Ascending aorta (tissue), 2 donors: ENCODE measurements at regions not wholly inside any gene's neighbourhood (a gene's known extent, or its start where the extent isn't known, plus 50 kb on each side); places are given as distances from the start of the nearest gene placed in this dataset.
"Not testable (repeated sequence)": the region's sequence is repeated elsewhere in the genome, so short reads cannot be mapped to it uniquely, and the experiment has no call there.

Experiments
- DNase-seq, 2 donors: peaks; one replicate each; pipeline ENCODE4 v3.0.0-alpha.2; 2019; ENCODE audit warnings: low spot score in 2 of 2
- H3K27ac ChIP-seq, 2 donors: fragments of 200-600 bp; sonication (generic); one replicate each; pipeline ENCODE4 v1.5.1; 2016 to 2017; ENCODE audit warnings: mild to moderate bottlenecking in 1 of 2
- H3K27me3 ChIP-seq: fragments of 200-600 bp; sonication (generic); one replicate; pipeline ENCODE4 v1.5.1; 2017
- H3K36me3 ChIP-seq, 2 donors: fragments of 200-600 bp; sonication (generic); one replicate each; pipeline ENCODE4 v1.5.1; 2016
- H3K4me1 ChIP-seq, 2 donors: fragments of 200-600 bp; sonication (generic); one replicate each; pipeline ENCODE4 v1.5.1; 2016 to 2017; ENCODE audit warnings: mild to moderate bottlenecking in 1 of 2
- H3K4me3 ChIP-seq, 2 donors: fragments of 200-600 bp; sonication (generic); one replicate each; pipeline ENCODE4 v1.5.1; 2016 to 2017; ENCODE audit warnings: mild to moderate bottlenecking in 1 of 2
- H3K9me3 ChIP-seq, 2 donors: fragments of 200-600 bp; sonication (generic); one replicate each; pipeline ENCODE4 v1.5.1; 2016
- CTCF ChIP-seq, 3 experiments: fragments of 200-600 bp in 2 of 3; fragments of 450-650 bp in 1 of 3; sonication (generic) in 2 of 3; IDR thresholded peaks; one replicate each; pipeline ENCODE4 v1.5.1; 2016 to 2019; ENCODE audit warnings: antibody characterized with exemption in 3 of 3, mild to moderate bottlenecking in 1 of 3, moderate library complexity in 1 of 3
- intact Hi-C: fragments of 100-400 bp; cut with DNase I; formaldehyde crosslinking; loops from one replicate; pipeline ENCODE4 v1.15.1; 2023

- DNase-seq: no peak
- Histone ChIP-seq H3K4me3 (no peak overlapping the region), H3K36me3 (no peaks in the 10 kb centered on the region), H3K9me3 (no peaks in the 10 kb centered on the region), H3K27me3 (no peaks in the 10 kb centered on the region), H3K27ac (no peak overlapping the region), H3K4me1 (no peaks in the 10 kb centered on the region)
- TF ChIP-seq CTCF (IDR thresholded peaks at IDR 0.05): no peak
- intact Hi-C loops: no loop called here
These were observed 713.8 kb upstream of the PABPC4L start for GRCh38 chr4:134915355-134915754.

GRCh38 chr4:134914250-134914649 is 712.7 kb upstream of the PABPC4L start:
- H3K36me3 ChIP-seq, H3K27ac ChIP-seq, H3K27me3 ChIP-seq, H3K9me3 ChIP-seq, DNase-seq, H3K4me1 ChIP-seq, intact Hi-C loops, H3K4me3 ChIP-seq: not testable (repeated sequence)

GRCh38 chr4:134911941-134912340 is 710.4 kb upstream of the PABPC4L start:
- no peak for TF ChIP-seq CTCF (IDR thresholded peaks at IDR 0.05)
- no peaks in the 10 kb centered on the region for H3K27me3 ChIP-seq
- intact Hi-C loops: no loop called here
- no peak for DNase-seq
- no peaks in the 10 kb centered on the region for H3K9me3 ChIP-seq
- no peaks in the 10 kb centered on the region for H3K36me3 ChIP-seq
- H3K27ac ChIP-seq: no peak overlapping the region
- no peak overlapping the region for H3K4me3 ChIP-seq
- H3K4me1 ChIP-seq: no peaks in the 10 kb centered on the region

- Histone ChIP-seq H3K36me3 (no peaks in the 10 kb centered on the region), H3K27me3 (no peaks in the 10 kb centered on the region), H3K4me1 (no peaks in the 10 kb centered on the region), H3K27ac (no peak overlapping the region), H3K9me3 (no peaks in the 10 kb centered on the region), H3K4me3 (no peak overlapping the region)
- peak in 1 of 3 experiments; percentile 30 for TF ChIP-seq CTCF (IDR thresholded peaks at IDR 0.05)
- DNase-seq: no peak
- intact Hi-C loops: no loop called here
These were observed 704.9 kb upstream of the PABPC4L start for GRCh38 chr4:134906404-134907023.

- Histone ChIP-seq H3K27me3 (no peaks in the 10 kb centered on the region), H3K9me3 (no peaks in the 10 kb centered on the region), H3K4me3 (no peak overlapping the region), H3K4me1 (no peaks in the 10 kb centered on the region), H3K27ac (no peak overlapping the region), H3K36me3 (no peaks in the 10 kb centered on the region)
- no peak for TF ChIP-seq CTCF (IDR thresholded peaks at IDR 0.05)
- intact Hi-C loops: no loop called here
- no peak for DNase-seq
These were observed 703.5 kb upstream of the PABPC4L start for GRCh38 chr4:134905061-134905460.

- intact Hi-C loops: no loop called here
- no peaks in the 10 kb centered on the region for H3K27me3 ChIP-seq
These were observed 686.6 kb upstream of the PABPC4L start for GRCh38 chr4:134888156-134888555.

More at GRCh38 chr4:134888156-134888555, 686.6 kb upstream of the PABPC4L start:
- DNase-seq: no peak
- H3K4me1 ChIP-seq: no peaks in the 10 kb centered on the region
- no peak overlapping the region for H3K27ac ChIP-seq
- H3K9me3 ChIP-seq: no peaks in the 10 kb centered on the region
- TF ChIP-seq CTCF (IDR thresholded peaks at IDR 0.05): no peak
- no peaks in the 10 kb centered on the region for H3K36me3 ChIP-seq
- H3K4me3 ChIP-seq: no peak overlapping the region
